ENCODE measurements at regions not wholly inside any gene's neighbourhood (a gene's known extent, or its start where the extent isn't known, plus 50 kb on each side); places are given as distances from the start of the nearest gene placed in this dataset.

- TF ChIP-seq ZNF687 (IDR thresholded peaks at IDR 0.05) (no peak), RFX5 (IDR thresholded peaks at IDR 0.05; ENCODE audit: low read depth, low read length) (no peak)
Observed at GRCh38 chr13:97640268-97640667, 206.3 kb downstream of the RAP2A start (continued).

- no peak for DNase-seq (ENCODE audit: low read depth, low spot score)
- in situ Hi-C loops (cut with MboI): no loop called here
- H3K4me3 ChIP-seq: no peak overlapping the region
- ChIA-PET RAD21 (ENCODE audit: unreplicated experiment) (no interaction called here), CTCF (no interaction called here), POLR2A (no interaction called here), SMC1A (ENCODE audit: uncharacterized antibody, unreplicated experiment) (no interaction called here)
- BruUV-seq (replicated peaks): no TSS peak
- 57% methylated on average over 14 of the region's 14 CpGs for WGBS (ENCODE audit: insufficient coverage, insufficient replicate concordance, low lambda C conversion rate, missing lambda C conversion rate)
- H3K36me3 ChIP-seq (ENCODE audit: control insufficient read depth in 2 of 2, insufficient read depth in 2 of 2, low read length in 1 of 2): no peaks in the 10 kb centered on the region
- H3K79me2 ChIP-seq (ENCODE audit: control insufficient read depth, insufficient read depth, low read length): no peaks in the 10 kb centered on the region
- intact Hi-C loops (cut with micrococcal nuclease; ENCODE audit: unreplicated experiment): no loop called here
- ATAC-seq: no peak
- no peaks in the 10 kb centered on the region for H3K4me1 ChIP-seq (ENCODE audit: control insufficient read depth, insufficient read depth, low read length)
- TF ChIP-seq FOXM1 (IDR thresholded peaks at IDR 0.05; ENCODE audit: low read depth, low read length) (no peak), EGR1 (IDR thresholded peaks at IDR 0.05; ENCODE audit: borderline replicate concordance in 1 of 2, low read depth in 2 of 2, low read length in 2 of 2) (no peak)
- H2AFZ ChIP-seq (ENCODE audit: control insufficient read depth, low read depth, low read length): no peak overlapping the region
- no peak overlapping the region for H3K4me2 ChIP-seq (ENCODE audit: control insufficient read depth, insufficient read depth)
- H3K9me3 ChIP-seq (replicated peaks; ENCODE audit: control insufficient read depth, insufficient read depth, low read length): no peaks in the 10 kb centered on the region
- no peaks in the 10 kb centered on the region for H3K27me3 ChIP-seq (replicated peaks in 1 of 2; ENCODE audit: control insufficient read depth in 2 of 2, insufficient read depth in 2 of 2, low read length in 1 of 2)
- H3K27ac ChIP-seq (ENCODE audit: control insufficient read depth, insufficient read depth): no peak overlapping the region
- H4K20me1 ChIP-seq (ENCODE audit: control insufficient read depth, insufficient read depth): no peaks in the 10 kb centered on the region
- no peak overlapping the region for H3K9ac ChIP-seq (ENCODE audit: control insufficient read depth, insufficient read depth, low read length)
- no peak for FAIRE-seq
Observed at GRCh38 chr13:97648171-97648880, 214.4 kb downstream of the RAP2A start.

All from GM12878 (cell line).